ENCODE measurements at regions not wholly inside any gene's neighbourhood (a gene's known extent, or its start where the extent isn't known, plus 50 kb on each side); places are given as distances from the start of the nearest gene placed in this dataset.

DNA sequence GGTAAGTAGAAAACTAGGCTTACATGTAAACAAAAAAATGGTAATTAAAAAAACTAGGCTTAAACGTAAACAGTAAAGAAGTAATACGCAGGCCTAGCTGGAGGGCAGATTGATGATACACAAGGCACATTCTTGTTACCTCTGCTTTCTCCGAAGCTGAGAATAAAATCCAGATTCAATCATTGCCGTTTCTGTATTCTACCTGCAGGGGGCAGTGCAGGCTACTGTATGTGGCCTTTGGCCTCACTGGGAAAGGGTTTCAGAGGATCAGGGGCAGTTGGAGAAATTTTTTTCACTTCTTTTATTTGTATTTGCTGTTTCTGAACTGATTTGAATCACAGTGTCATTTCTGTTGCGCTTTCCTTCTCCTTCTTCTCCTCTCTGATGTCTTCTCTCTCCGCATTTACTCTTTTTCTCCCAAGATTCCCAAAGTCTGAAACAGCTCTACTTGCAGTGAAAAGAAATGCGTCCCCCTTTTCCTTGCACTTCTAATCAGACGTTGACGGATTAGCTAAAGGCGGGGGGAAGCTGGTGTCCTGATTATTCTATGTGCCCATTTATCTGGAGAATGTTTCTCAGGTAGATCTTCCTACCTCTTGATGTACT lies 67.1 kb upstream of the MCTP2 start:
- Mint-ChIP-seq H3K9me3 (peaks cover 4% of the 10 kb centered on the region; the same call in 1 of the 2 replicates), H3K4me3 (no peak overlapping the region), H3K27me3 (ENCODE audit: insufficient read depth) (no peaks in the 10 kb centered on the region; the same call in 1 of the 2 replicates), H3K27ac (no peak overlapping the region), H3K36me3 (ENCODE audit: low read depth) (0 out of 2 replicates have a peak, but pooled peaks cover 4% of the 10 kb centered on the region), H3K4me1 (ENCODE audit: low read depth) (no peaks in the 10 kb centered on the region; the same call in 1 of the 2 replicates)
- peak; percentile 50 for DNase-seq
- TF ChIP-seq, protein P1, sequence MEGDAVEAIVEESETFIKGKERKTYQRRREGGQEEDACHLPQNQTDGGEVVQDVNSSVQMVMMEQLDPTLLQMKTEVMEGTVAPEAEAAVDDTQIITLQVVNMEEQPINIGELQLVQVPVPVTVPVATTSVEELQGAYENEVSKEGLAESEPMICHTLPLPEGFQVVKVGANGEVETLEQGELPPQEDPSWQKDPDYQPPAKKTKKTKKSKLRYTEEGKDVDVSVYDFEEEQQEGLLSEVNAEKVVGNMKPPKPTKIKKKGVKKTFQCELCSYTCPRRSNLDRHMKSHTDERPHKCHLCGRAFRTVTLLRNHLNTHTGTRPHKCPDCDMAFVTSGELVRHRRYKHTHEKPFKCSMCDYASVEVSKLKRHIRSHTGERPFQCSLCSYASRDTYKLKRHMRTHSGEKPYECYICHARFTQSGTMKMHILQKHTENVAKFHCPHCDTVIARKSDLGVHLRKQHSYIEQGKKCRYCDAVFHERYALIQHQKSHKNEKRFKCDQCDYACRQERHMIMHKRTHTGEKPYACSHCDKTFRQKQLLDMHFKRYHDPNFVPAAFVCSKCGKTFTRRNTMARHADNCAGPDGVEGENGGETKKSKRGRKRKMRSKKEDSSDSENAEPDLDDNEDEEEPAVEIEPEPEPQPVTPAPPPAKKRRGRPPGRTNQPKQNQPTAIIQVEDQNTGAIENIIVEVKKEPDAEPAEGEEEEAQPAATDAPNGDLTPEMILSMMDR (IDR thresholded peaks at IDR 0.05): peak; percentile 93

DNA sequence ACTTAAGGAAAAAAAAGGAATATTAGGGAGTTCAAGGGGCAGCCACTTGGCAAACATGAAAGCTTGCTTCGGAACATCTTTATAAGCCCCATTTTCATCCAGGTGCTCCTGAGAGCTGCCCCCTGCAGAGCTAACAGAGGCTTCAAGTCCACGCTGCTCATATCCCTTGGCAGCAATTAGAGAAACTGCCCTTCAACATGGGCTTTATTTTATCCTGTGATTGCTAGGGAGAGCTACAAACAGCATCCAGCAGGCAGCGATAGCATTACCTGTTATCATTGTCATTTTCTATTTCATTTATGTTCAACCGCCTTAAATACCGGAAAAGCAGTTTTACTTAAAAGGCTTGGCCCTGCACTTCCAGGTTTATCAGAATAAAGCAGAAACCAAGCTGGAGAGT lies 68.4 kb upstream of the MCTP2 start:
- no peak overlapping the region for H3K4me3 Mint-ChIP-seq
- H3K9me3 Mint-ChIP-seq: peaks cover 4% of the 10 kb centered on the region; the same call in 1 of the 2 replicates
- H3K4me1 Mint-ChIP-seq (ENCODE audit: low read depth): no peaks in the 10 kb centered on the region; the same call in 1 of the 2 replicates
- TF ChIP-seq, protein P1 (IDR thresholded peaks at IDR 0.05): no peak
- no peaks in the 10 kb centered on the region; the same call in 1 of the 2 replicates for H3K27me3 Mint-ChIP-seq (ENCODE audit: insufficient read depth)
- H3K27ac Mint-ChIP-seq: no peak overlapping the region
- 0 out of 2 replicates have a peak, but pooled peaks cover 4% of the 10 kb centered on the region for H3K36me3 Mint-ChIP-seq (ENCODE audit: low read depth)
- DNase-seq: no peak

DNA sequence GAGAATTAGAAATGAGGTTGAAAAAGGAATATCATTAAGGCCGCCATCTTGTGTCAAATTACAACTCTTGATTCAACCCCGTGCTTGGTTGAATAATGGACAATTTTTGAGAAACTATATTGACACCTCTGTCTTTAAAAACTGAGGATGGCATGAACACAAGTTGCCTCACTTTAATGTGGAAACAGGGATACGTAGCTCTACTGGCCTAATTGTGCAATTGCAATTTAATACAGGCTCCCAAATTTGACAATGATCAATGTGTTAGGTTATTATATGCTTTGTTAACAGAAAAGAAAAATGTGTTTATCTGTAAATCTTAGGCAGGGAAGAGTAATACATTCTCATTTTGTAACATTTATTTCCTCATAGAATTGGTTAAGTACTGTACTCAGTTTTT lies 77.1 kb upstream of the MCTP2 start:
- Mint-ChIP-seq H3K36me3 (ENCODE audit: low read depth) (no peaks in the 10 kb centered on the region), H3K27me3 (ENCODE audit: insufficient read depth) (peaks cover 6% of the 10 kb centered on the region; the same call in 1 of the 2 replicates), H3K4me1 (ENCODE audit: low read depth) (no peaks in the 10 kb centered on the region), H3K9me3 (no peaks in the 10 kb centered on the region), H3K4me3 (no peak overlapping the region), H3K27ac (no peak overlapping the region)
- DNase-seq: no peak
- TF ChIP-seq, protein P1 (IDR thresholded peaks at IDR 0.05): 0 out of 2 replicates have a peak, but pooled peaks have one; percentile 14

DNA sequence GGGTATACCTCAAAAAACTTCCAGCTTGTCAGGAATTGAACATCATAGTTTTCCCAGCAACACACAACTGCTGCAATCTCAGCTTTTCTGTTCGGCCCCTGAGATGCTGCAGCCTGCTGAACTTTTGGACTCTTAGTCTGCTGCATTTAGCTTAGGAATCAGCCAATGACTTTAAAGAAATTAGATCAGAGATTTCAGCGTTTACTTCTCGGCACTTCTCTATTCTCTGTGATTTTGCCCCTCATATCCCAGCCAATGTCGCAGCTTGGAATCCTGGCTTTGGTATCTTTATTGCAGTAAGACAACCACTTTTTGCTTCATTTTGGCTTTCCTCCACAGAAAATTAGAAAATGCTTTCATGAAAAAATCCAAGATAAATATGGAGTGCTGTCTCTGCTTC lies 86.3 kb upstream of the MCTP2 start:
- TF ChIP-seq, protein P1 (IDR thresholded peaks at IDR 0.05): no peak
- Mint-ChIP-seq H3K9me3 (no peaks in the 10 kb centered on the region; the same call in 1 of the 2 replicates), H3K27me3 (ENCODE audit: insufficient read depth) (no peaks in the 10 kb centered on the region), H3K4me3 (no peak overlapping the region), H3K36me3 (ENCODE audit: low read depth) (no peaks in the 10 kb centered on the region), H3K4me1 (ENCODE audit: low read depth) (no peaks in the 10 kb centered on the region), H3K27ac (no peak overlapping the region)
- no peak for DNase-seq

DNA sequence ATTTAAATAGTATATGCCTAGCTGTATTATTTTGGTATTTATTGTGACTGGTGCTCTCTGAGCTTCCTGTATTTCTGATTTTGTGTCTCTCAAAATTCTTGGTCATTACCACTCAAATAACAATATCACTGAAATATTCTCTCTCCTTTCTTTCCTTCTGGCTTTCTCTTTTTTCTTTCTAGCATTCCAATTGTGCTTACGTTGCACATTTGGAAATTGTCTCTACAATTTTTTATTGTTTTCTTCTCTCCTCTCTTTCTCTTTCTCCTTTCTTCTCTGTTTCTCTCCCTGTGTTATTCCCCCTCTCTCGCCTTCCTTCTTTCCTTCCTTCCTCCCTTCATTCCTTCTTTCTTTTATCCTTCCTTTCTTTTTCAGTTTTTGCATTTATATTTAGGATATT lies 89.6 kb upstream of the MCTP2 start:
- no peak overlapping the region for H3K27ac Mint-ChIP-seq
- no peaks in the 10 kb centered on the region; the same call in 1 of the 2 replicates for H3K9me3 Mint-ChIP-seq
- H3K4me3 Mint-ChIP-seq: no peak overlapping the region
- H3K4me1 Mint-ChIP-seq (ENCODE audit: low read depth): no peaks in the 10 kb centered on the region
- H3K36me3 Mint-ChIP-seq (ENCODE audit: low read depth): no peaks in the 10 kb centered on the region
- H3K27me3 Mint-ChIP-seq (ENCODE audit: insufficient read depth): no peaks in the 10 kb centered on the region; the same call in 1 of the 2 replicates
- TF ChIP-seq, protein P1 (IDR thresholded peaks at IDR 0.05): no peak
- DNase-seq: no peak
